Right lobe of liver (tissue), 4 donors: ENCODE measurements at regions not wholly inside any gene's neighbourhood (a gene's known extent, or its start where the extent isn't known, plus 50 kb on each side); places are given as distances from the start of the nearest gene placed in this dataset.

Source experiments
- CTCF ChIP-seq, 4 donors: fragments of 200-600 bp in 3 of 4; fragments of 450-650 bp in 1 of 4; IDR thresholded peaks; one replicate each; pipeline versions ENCODE4 v1.5.1 to v1.8.0; 2016 to 2022; ENCODE audit warnings: antibody characterized with exemption in 4 of 4, mild to moderate bottlenecking in 2 of 4
- POLR2A ChIP-seq: fragments of 450-650 bp; IDR thresholded peaks from one replicate; pipeline ENCODE4 v1.6.1; 2017; ENCODE audit warnings: antibody characterized with exemption, mild to moderate bottlenecking
- donor health status: DM: no; HTN: no; CAD: no.
- donor health status: DM: no; HTN: no; CAD: no.
- donor health status: DM: no; HTN: yes; CAD: no.

GRCh38 chr3:103818800-103819199 lies 1384.0 kb downstream of the ZPLD1 start:
- TF ChIP-seq CTCF (IDR thresholded peaks at IDR 0.05) (no peak), POLR2A (no peak)
